GM18507 (cell line): ENCODE measurements at regions not wholly inside any gene's neighbourhood (a gene's known extent, or its start where the extent isn't known, plus 50 kb on each side); places are given as distances from the start of the nearest gene placed in this dataset.

Experiments used
- DNase-seq: peaks from one replicate; pipeline ENCODE4 v3.0.0; 2011; ENCODE audit warnings: low read depth; ENCODE audit not compliant: insufficient read length; ENCODE audit errors: extremely low spot score
- FAIRE-seq: peaks from 2 replicates; lab custom pipeline; 2011; peaks lifted over from hg19 to GRCh38; lab: Jason Lieb, UNC

DNA sequence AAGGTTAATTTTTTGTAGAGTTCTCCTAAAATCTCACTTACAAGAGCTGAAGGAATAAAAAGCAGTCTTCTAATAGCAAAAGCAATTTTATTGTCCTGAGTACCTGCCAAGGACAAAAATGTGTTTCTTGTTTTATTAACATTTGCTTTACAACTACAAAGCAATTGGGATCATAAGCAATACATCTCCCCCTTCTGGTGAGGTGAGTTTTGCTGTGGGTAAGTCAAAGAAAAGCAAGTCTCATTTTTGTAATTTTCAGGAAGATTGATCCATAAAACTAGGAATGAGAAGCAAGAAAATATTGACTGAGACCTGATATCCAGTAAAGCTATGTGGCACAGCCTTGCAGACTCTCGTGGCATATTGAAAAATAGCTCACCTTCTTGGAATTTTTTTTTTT lies 2162.7 kb downstream of the NCAM2 start:
- FAIRE-seq = no peak

GRCh38 chr21:23162198-23162946 lies 2164.2 kb downstream of the NCAM2 start:
- FAIRE-seq = no peak
- DNase-seq = no peak

More for the DNA sequence above, 2162.7 kb downstream of the NCAM2 start:
- no peak for DNase-seq
